HepG2 (cell line): ENCODE measurements at regions not wholly inside any gene's neighbourhood (a gene's known extent, or its start where the extent isn't known, plus 50 kb on each side); places are given as distances from the start of the nearest gene placed in this dataset.

Experiments used
- FIP1L1 ChIP-seq: fragments of 200-400 bp; formaldehyde crosslinking; IDR thresholded peaks from 2 replicates; pipeline ENCODE4 v1.6.1; 2018; ENCODE audit warnings: low read depth, mild to moderate bottlenecking, low read length, moderate library complexity, borderline replicate concordance; ENCODE audit not compliant: insufficient read depth
- GATA4 ChIP-seq: sonication (generic); IDR thresholded peaks from 2 replicates; pipeline ENCODE4 v1.6.1; 2016; ENCODE audit warnings: antibody characterized with exemption, low read depth, borderline replicate concordance
- GATAD2A ChIP-seq: IDR thresholded peaks from 2 replicates; pipeline ENCODE4 v1.6.1; 2016
- HNRNPK ChIP-seq: fragments of 200-400 bp; formaldehyde crosslinking; IDR thresholded peaks from 2 replicates; pipeline ENCODE4 v1.6.1; 2018; ENCODE audit warnings: low read length, low read depth, moderate library complexity, mild to moderate bottlenecking; ENCODE audit not compliant: poor library complexity, severe bottlenecking
- HOXA5 ChIP-seq: sonication (generic); formaldehyde crosslinking; IDR thresholded peaks from 2 replicates; pipeline ENCODE4 v1.4.0; 2020; ENCODE audit warnings: missing genetic modification reagents
- KMT2A ChIP-seq: sonication (generic); formaldehyde crosslinking; IDR thresholded peaks from 2 replicates; pipeline ENCODE4 v1.4.0; 2020; ENCODE audit warnings: missing genetic modification reagents
- MED1 ChIP-seq: sonication (generic); formaldehyde crosslinking; IDR thresholded peaks from 2 replicates; pipeline ENCODE4 v1.4.0; 2020; ENCODE audit warnings: missing genetic modification reagents
- MEF2D ChIP-seq: sonication (generic); formaldehyde crosslinking; IDR thresholded peaks from 2 replicates; pipeline ENCODE4 v1.5.1; 2020; ENCODE audit warnings: mild to moderate bottlenecking, missing genetic modification reagents
- MEIS2 ChIP-seq: sonication (generic); formaldehyde crosslinking; IDR thresholded peaks from 2 replicates; pipeline ENCODE4 v1.9.0; 2021; ENCODE audit warnings: mild to moderate bottlenecking, missing genetic modification reagents
- SIX1 ChIP-seq: sonication (generic); formaldehyde crosslinking; IDR thresholded peaks from 2 replicates; pipeline ENCODE4 v1.4.0; 2020; ENCODE audit warnings: missing genetic modification reagents, borderline replicate concordance
- SOX13 ChIP-seq, 3 experiments: fragments of 450-650 bp in 1 of 3; sonication (generic) in 1 of 3; formaldehyde crosslinking in 1 of 3; IDR thresholded peaks in 2 of 3; conservative IDR thresholded peaks in 1 of 3; 2 replicates each; pipeline versions ENCODE4 v1.5.0 to v1.6.1; 2016 to 2020; ENCODE audit warnings: antibody characterized with exemption in 1 of 3, mild to moderate bottlenecking in 1 of 3, missing compliant biosample characterization in 1 of 3, missing genetic modification reagents in 1 of 3, moderate library complexity in 1 of 3
- SRY ChIP-seq: sonication (generic); formaldehyde crosslinking; IDR thresholded peaks from 2 replicates; pipeline ENCODE4 v1.8.0; 2022; ENCODE audit warnings: mild to moderate bottlenecking, missing genetic modification reagents
- STAT6 ChIP-seq: sonication (generic); formaldehyde crosslinking; IDR thresholded peaks from 2 replicates; pipeline ENCODE4 v1.4.0; 2020; ENCODE audit warnings: missing genetic modification reagents, mild to moderate bottlenecking, borderline replicate concordance
- TBX3 ChIP-seq: fragments of 450-650 bp; IDR thresholded peaks from 2 replicates; pipeline ENCODE4 v1.6.1; 2017; ENCODE audit warnings: antibody characterized with exemption, mild to moderate bottlenecking, inconsistent platforms, borderline replicate concordance
- ZNF552 ChIP-seq: sonication (generic); formaldehyde crosslinking; IDR thresholded peaks from 2 replicates; pipeline ENCODE4 v1.9.0; 2022; ENCODE audit warnings: missing genetic modification reagents, mild to moderate bottlenecking, borderline replicate concordance
- ZNF564 ChIP-seq: sonication (generic); formaldehyde crosslinking; IDR thresholded peaks from 2 replicates; pipeline ENCODE4 v1.8.1; 2023; ENCODE audit warnings: mild to moderate bottlenecking, missing genetic modification reagents
- TF ChIP-seq, protein P1 (sequence below): sonication (generic); formaldehyde crosslinking; IDR thresholded peaks from 2 replicates; pipeline ENCODE4 v1.5.0; 2020; ENCODE audit warnings: missing genetic modification reagents, mild to moderate bottlenecking, borderline replicate concordance
- TF ChIP-seq, protein P2 (sequence below), 2 experiments: sonication (generic) in 1 of 2; formaldehyde crosslinking in 1 of 2; IDR thresholded peaks; 2 replicates each; pipeline versions ENCODE4 v1.6.1 to v1.9.0; 2014 to 2022; ENCODE audit warnings: antibody characterized with exemption in 1 of 2, borderline replicate concordance in 1 of 2, inconsistent platforms in 1 of 2, low read depth in 1 of 2, missing genetic modification reagents in 1 of 2

DNA sequence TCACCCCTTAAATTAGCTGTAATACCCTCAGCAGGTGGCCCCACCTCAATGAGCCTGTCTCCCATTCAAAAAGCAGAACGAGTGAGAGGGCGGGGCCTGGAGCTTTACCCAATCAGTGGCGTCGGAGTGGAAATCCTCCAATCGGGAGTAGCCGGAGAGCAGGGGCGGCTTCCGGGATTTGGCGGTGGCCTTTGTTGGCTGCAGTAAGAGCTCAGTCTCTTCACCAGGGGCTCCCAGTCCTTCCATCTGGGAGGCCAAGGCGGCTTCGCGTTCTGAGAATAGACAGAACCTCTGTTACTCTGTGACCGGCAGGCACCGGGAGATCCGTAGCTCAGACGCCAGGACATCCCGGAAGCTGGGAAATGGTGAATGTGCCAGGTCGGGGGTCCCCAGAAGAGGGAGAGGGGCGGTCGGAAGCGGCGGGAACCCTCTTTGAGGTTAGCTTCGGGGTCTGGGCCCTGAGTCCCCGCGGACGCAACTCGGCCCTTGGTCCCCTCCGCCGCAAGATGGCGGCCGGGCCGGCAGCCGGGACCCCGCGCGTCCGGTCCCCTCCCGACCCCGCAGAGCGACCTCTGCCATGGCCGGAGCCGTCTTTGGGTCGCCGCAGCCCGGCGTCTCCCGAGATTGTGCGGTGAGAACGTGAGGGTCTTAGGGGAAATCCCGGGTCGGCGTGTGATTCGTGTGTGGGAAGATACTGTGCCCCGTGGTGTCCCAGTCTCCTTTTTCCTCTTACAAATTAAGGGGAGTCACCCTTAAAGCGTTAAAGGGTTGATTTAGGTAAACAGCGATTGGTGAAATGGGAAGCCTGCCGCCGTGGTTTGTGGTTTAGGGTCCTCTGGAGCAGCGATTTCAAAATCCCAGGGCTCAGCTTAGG lies 160.3 kb upstream of the ZNF267 start (continued):
- TF ChIP-seq STAT6 (CRISPR knock-in tag) (no peak; the same call in 1 of the 2 replicates), MEF2D (CRISPR knock-in tag) (peak; percentile 69; the same call in 1 of the 2 replicates), ZNF552 (CRISPR knock-in tag) (peak; percentile 83; the same call in 1 of the 2 replicates), MEIS2 (peak; percentile 96; the same call in 1 of the 2 replicates), MED1 (CRISPR knock-in tag) (peak; percentile 85), FIP1L1 (peak; percentile 96; the same call in 1 of the 2 replicates), KMT2A (CRISPR knock-in tag) (peak; percentile 60), SIX1 (peak; percentile 72; the same call in 1 of the 2 replicates), SRY (CRISPR knock-in tag) (peak; percentile 91; the same call in 1 of the 2 replicates), GATA4 (peak; percentile 79), ZNF564 (CRISPR knock-in tag) (no peak; the same call in 1 of the 2 replicates), SOX13 (IDR thresholded peaks at IDR 0.05) (peak; percentile 20; the same call in 1 of the 2 replicates), SOX13 (CRISPR knock-in tag; conservative IDR thresholded peaks at IDR 0.05 in 1 of 2, IDR thresholded peaks at IDR 0.05 in 1 of 2) (peak; percentile 41 to 96; a peak in 3 of 4 replicates), TBX3 (no peak), GATAD2A (peak; percentile 35; the same call in 1 of the 2 replicates), HOXA5 (CRISPR knock-in tag) (peak; percentile 98), HNRNPK (peak; percentile 48)
- TF ChIP-seq, protein P1, sequence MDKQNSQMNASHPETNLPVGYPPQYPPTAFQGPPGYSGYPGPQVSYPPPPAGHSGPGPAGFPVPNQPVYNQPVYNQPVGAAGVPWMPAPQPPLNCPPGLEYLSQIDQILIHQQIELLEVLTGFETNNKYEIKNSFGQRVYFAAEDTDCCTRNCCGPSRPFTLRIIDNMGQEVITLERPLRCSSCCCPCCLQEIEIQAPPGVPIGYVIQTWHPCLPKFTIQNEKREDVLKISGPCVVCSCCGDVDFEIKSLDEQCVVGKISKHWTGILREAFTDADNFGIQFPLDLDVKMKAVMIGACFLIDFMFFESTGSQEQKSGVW (CRISPR knock-in tag): no peak
- TF ChIP-seq, protein P2, sequence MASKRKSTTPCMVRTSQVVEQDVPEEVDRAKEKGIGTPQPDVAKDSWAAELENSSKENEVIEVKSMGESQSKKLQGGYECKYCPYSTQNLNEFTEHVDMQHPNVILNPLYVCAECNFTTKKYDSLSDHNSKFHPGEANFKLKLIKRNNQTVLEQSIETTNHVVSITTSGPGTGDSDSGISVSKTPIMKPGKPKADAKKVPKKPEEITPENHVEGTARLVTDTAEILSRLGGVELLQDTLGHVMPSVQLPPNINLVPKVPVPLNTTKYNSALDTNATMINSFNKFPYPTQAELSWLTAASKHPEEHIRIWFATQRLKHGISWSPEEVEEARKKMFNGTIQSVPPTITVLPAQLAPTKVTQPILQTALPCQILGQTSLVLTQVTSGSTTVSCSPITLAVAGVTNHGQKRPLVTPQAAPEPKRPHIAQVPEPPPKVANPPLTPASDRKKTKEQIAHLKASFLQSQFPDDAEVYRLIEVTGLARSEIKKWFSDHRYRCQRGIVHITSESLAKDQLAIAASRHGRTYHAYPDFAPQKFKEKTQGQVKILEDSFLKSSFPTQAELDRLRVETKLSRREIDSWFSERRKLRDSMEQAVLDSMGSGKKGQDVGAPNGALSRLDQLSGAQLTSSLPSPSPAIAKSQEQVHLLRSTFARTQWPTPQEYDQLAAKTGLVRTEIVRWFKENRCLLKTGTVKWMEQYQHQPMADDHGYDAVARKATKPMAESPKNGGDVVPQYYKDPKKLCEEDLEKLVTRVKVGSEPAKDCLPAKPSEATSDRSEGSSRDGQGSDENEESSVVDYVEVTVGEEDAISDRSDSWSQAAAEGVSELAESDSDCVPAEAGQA (IDR thresholded peaks at IDR 0.05; ENCODE audit: low read depth): peak; percentile 24; the same call in 1 of the 2 replicates
- TF ChIP-seq, protein P2 (CRISPR knock-in tag; IDR thresholded peaks at IDR 0.05; ENCODE audit: borderline replicate concordance): peak; percentile 93
